ENCODE measurements at regions not wholly inside any gene's neighbourhood (a gene's known extent, or its start where the extent isn't known, plus 50 kb on each side); places are given as distances from the start of the nearest gene placed in this dataset.

- TF ChIP-seq, protein P1, sequence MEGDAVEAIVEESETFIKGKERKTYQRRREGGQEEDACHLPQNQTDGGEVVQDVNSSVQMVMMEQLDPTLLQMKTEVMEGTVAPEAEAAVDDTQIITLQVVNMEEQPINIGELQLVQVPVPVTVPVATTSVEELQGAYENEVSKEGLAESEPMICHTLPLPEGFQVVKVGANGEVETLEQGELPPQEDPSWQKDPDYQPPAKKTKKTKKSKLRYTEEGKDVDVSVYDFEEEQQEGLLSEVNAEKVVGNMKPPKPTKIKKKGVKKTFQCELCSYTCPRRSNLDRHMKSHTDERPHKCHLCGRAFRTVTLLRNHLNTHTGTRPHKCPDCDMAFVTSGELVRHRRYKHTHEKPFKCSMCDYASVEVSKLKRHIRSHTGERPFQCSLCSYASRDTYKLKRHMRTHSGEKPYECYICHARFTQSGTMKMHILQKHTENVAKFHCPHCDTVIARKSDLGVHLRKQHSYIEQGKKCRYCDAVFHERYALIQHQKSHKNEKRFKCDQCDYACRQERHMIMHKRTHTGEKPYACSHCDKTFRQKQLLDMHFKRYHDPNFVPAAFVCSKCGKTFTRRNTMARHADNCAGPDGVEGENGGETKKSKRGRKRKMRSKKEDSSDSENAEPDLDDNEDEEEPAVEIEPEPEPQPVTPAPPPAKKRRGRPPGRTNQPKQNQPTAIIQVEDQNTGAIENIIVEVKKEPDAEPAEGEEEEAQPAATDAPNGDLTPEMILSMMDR (IDR thresholded peaks at IDR 0.05), result no peak
- TF ChIP-seq POLR2A (IDR thresholded peaks at IDR 0.05), result no peak
These were observed 143.3 kb upstream of the AGTR1 start for GRCh38 chr3:148554367-148554766.
